HG02763 (cell line): ENCODE measurements at regions not wholly inside any gene's neighbourhood (a gene's known extent, or its start where the extent isn't known, plus 50 kb on each side); places are given as distances from the start of the nearest gene placed in this dataset.
"Not testable (repeated sequence)": the region's sequence is repeated elsewhere in the genome, so short reads cannot be mapped to it uniquely, and the experiment has no call there.

Experiments
- ATAC-seq: cut with Tn5 transposase; IDR thresholded peaks from one replicate; pipeline ENCODE4 v1.9.1; 2021; ENCODE audit warnings: mild to moderate bottlenecking, moderate library complexity; ENCODE audit not compliant: unreplicated experiment

DNA sequence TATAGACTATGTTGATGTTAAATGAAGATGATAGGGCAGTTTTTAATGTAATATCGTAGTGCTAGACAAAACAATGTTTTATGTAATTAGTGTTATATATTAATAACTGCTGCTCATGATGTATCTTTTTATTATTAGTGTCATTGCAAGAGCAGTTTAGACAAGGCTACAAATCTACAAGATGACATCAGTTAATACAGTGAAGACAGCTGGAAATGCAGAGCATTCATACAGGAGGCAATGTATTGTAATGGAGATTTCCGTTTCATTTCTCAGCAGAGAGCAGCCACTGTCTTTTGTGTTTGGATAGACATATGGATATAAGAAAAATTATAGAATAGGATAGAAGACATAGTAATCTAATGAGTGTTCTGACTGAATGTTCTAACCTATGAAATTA is 178.0 kb downstream of the FOXG1 start:
- ATAC-seq, result no peak

DNA sequence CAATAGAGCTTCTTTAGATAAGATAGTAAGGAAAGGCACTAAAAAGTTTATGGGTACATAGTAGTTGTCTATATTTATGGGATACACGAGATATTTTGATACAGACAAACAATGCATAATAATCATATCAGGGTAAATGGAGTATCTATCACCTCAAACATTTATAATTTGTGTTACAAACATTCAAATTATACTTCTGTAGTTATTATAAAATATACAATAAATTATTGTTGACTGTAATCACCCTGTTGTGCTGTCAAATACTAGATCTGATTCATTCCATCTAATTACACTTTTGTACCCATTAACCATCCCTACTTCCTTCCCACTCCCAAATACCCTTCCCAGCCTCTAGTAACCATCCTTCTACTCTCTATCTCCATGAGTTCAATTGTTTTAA is 179.7 kb downstream of the FOXG1 start:
- ATAC-seq, result no peak

DNA sequence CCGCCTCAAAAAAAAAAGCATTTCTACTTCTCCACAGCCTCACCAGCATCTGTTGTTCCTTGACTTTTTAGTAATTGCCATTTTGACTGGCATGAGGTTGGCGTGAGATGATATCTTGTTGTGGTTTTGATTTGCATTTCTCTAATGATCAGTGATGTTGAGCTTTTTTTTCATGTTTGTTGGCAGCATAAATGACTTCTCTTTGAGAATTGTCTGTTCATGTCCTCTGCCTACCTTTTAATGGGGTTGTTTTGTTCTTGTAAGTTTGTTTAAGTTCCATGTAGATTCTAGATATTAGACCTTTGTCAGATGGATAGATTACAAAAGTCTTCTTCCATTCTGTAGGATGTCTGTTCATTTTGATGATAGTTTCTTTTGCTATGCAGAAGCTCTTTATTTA is 182.9 kb downstream of the FOXG1 start:
- no peak for ATAC-seq

DNA sequence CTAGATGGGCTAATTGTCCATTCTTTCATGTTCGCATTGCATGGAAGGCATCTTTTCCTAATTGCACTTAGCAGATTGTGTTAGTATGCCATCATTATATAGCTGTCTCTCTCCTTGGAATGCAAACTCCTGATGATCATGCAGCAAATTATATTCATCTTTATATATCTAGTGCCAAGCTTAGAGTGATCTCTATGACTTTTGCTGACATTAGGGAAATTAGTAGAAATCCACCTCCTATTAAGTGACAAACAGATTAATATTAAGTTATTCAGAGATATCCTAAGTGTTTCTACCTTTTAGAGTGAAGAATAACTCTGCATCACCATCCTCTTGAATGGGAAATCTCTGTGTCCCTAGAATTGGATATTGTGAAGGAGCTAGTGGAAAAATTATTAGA is 185.6 kb downstream of the FOXG1 start:
- ATAC-seq, result no peak

DNA sequence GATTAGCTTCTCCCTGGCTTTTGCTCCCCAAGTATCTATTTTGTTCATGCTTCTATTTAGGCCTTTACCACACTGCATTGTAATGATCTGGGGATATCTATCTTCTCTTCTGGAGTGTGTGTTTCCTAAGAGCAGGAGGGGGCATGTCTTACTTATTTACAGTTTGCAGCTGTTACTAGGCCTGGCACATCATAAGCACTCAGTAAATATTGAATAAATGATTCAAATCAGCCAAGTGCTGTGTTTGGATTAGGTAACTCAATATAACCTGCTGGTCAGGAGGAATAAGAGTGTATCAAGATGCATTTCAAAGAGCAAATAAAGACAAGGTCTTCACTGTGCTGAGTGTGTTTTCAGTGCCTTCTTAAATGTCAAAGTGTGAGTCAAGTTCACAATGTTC is 186.1 kb downstream of the FOXG1 start:
- no peak for ATAC-seq

DNA sequence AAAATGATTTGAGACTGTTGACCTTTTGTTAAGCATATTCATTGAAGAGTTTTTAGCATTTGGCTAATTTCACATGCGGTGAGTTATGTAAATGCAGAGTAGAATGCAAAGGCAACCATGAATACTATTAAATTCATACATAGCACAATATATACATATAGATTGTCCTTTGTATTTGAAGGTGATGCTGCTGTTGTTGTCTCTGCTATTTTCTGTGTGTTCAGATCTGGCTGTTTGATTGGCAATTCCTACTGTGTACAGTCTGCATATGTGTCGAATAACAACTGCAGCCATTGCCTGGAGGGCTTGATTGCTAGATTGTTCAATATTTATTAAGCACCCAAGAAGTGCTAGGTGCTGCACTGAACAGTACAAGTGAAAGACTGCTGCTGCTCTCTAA is 187.4 kb downstream of the FOXG1 start:
- no peak for ATAC-seq

DNA sequence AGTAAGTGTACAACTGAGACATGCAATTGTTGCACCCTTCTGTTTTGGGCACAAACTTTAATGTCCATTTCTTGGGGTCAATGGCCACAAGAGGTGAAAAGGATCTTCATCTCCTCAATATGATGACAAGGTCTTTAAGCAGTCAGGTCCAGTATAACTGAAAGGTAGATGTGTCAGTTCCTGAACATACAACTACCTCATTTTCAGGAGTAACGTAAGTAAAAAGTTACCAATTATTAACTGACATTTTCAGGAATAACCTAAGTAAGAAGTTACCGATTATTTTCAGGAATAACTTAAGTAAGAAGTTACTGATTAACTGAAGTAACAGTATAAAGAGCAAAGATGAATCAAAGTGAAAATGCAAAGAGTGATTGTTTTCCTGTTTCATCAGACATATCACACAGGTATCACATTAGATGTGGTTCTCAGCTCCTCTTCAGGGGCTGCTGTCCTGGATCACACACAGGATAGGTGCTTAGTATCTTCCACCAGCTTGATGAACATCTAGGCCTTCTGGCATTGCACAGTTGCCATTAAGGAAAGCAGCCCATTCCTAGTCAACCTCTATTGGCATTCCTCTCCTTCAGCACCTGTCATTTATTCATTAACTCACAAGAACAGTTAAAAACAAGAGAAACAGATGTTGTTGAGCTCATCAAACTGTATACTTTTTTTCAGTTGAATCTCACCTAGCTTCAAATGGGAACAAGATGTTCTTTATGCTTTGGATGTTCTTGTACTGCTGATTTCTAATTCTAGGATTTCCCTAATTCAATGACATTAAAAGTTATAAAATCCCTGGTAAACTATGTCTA is 200.0 kb downstream of the FOXG1 start:
- peak; percentile 70 for ATAC-seq

DNA sequence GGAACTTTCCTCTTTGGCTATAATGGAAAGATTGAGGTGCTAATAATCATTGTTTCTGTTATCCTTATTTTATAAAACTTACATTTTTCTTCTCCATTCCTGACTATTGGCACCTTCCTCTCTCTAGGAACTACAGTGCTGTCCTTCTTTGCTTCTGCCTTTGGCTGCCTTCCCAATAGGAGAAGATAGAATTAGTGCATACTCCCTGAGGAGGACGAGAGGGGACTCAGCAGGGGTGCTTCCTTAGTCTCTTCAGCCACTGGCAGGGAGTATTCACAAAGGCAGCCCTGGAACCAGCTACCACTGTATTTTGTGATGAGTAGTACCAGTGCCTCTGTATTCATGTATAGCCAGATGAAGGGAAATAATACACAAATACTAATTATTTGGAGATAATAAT is 208.5 kb downstream of the FOXG1 start:
- ATAC-seq, result no peak

DNA sequence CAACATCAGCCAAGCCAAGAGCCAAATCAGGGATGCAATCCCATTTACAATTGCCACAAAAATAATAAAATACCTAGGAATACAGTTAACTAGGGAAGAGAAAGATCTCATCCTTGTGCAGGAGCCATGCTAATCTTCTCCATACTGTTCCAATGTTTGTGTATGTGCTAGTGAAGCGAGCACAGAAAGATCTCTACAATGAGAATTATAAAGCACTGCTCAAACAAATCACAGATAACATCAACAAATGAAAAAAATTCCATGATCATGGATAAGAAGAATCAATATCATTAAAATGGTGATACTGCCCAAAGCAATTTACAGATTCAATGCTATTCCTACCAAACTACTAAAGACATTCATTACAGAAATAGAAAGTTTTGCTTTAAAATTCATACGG is 215.6 kb downstream of the FOXG1 start:
- no peak for ATAC-seq

DNA sequence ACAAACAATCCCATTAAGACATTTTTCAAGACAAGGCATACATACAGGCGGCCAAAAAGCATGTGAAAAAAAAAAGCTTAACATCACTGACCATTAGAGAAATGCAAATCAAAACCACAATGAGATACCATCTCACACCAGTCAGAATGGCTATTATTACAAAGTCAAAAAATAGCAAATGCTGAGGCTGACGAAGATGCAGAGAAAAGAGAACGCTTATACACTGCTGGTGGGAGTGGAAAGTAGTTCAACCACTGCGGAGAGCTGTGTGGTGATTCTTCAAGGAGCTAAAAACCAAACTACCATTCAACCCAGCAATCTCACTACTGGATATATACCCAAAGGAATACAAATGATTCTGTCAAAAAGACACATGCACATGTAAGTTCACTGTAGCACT is 216.7 kb downstream of the FOXG1 start:
- no peak for ATAC-seq

DNA sequence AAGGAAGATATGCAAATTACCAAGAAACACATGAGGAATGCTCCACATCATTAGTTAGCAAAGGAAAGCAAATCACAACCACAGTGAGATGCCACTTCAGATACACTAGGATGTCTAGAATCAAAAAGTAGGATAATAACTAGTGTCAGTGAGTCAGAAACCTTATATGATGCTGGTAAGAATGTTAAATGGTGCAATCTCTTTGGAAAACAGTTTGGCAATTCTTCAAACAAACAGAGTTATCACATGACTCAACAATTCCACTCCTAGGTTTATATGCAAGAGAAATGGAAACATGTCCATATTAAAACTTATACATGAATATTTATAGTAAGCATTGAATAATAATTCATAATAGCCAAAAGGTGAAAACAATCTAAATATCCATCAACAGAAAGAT is 220.9 kb downstream of the FOXG1 start:
- ATAC-seq, result no peak

DNA sequence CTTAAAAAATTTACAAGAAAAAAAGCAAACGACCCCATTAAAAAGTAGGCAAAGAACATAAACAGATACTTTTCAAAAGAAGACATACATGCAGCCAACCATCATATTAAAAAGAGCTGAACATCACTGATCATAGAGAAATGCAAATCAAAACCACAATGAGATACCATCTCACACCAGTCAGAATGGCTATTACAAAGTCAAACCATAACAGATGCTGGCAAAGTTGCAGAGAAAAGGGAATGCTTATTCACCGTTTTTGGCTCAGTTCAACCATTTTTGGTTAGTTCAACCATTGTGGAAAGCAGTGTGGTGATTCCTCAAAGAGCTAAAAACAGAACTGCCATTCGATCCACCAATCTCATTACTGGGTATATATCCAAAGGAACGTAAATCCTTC is 230.6 kb downstream of the FOXG1 start:
- not testable (repeated sequence) for ATAC-seq

DNA sequence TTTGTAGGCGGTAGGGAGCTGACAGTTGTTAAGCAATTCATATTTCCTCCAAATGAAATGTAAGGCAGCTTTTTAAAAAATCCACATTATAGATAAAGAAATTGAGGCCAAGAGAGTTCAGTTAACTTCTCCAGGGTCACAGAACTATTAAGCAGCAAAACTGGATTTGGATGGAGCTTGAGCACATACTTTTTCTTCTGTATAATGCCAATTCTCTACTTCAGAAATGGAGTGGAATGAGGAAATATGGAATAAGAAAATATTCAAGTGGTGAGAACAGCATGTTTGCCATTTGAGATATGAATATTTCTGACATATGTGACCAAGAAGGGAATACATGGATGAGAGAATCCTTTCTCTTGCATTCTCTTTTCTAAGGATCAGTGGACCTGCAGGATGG is 233.1 kb downstream of the FOXG1 start:
- no peak for ATAC-seq

DNA sequence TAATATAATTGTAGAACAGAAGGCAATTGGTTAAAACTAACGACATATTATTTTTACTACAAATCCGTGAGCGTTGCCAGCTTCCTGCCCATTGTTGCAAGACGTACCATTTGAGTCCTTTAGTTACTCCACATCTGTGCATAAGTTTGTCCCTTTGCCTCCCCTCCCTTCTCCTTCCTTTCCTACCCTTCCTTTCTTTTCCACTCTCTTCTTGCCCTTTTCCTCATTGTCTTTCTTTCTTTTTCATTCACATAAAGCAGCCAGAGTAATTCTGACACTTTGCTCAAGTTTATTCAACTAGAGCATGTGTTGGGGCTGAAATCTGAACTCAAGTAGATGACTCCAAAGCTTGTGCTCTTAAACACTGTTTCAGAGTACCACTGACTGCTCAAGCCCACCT is 239.1 kb downstream of the FOXG1 start:
- ATAC-seq, result no peak

DNA sequence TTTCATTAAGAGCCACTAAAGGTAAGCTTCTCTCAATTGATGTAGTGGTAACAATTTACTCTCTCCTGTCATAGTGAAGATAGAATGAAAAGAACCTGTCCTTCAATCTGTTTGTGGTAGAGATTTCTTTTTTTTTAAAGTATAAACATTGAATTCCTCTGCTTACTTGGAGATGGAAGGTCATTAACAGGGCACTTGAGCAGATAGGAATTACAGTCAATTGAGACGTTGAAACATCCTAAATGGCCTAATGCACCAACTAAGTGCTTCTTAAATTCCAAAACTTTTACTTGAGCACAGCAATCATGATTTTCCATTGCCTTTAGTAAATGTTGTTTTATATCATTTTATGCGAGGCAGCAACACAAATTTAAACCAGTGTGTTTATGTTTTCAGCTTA is 241.4 kb downstream of the FOXG1 start:
- no peak for ATAC-seq

DNA sequence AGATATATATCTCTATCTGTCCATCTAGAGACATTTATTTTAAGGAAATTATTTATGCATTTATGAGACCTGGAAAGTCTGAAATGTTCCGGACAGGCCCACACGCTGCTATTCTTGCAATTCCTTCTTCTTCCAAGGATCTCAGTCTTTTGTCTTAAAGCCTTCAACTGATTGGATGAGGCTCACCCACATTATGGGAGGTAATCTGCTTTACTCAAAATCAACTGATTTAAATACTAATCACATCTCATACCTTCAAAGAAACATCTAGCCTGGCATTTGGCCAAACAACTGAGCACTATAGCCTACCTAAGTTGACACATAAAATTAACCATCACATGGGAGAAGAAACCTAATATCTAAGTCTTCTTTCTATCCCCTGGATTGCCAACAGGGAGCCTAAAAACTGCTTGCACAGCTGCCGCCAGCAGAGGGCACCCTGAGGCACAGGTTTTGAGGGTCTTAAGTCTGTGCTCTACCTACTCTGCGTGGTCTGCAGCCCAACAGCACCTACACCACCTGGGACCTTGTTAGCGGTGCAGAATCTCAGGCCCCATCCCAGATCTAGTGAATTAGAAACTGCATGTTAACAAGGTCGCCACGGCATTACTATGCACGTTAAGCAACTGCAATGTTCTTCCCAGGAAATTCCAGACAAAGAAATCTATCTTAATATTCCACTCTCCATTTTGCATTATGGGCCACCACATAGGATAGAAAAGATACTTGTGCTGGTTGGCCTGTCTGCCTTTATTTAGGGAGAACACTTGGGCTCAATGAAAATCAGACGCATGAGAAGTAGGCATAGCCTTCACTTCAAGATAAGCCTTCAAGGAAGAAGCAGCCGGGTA is 249.7 kb downstream of the FOXG1 start:
- ATAC-seq, result no peak

DNA sequence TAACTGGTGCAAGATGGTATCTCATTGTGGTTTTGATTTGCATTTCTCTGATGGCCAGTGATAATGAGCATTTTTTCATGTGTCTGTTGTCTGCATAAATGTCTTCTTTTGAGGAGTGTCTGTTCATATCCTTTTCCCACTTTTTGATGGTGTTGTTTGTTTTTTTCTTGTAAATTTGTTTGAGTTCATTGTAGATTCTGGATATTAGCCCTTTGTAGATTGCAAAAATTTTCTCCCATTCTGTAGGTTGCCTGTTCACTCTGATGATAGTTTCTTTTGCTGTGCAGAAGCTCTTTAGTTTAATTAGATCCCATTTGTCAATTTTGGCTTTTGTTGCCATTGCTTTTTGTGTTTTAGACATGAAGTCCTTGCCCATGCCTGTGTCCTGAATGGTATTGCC is 256.9 kb downstream of the FOXG1 start:
- ATAC-seq, result not testable (repeated sequence)

DNA sequence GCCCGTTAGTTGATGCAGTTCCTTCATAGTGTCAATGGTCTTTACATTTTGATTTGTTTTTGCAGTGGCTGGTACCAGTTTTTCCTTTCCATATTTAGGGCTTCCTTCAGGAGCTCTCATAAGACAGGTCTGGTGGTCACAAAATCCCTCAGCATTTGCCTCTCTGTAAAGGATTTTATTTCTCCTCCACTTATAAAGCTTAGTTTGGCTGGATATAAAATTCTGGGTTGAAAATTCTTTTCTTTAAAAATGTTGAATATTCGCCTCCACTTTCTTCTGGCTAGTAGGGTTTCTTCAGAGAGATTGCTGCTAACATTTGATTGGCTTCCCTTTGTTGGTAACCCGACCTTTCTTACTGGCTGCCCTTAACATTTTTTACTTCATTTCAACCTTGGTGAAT is 260.9 kb downstream of the FOXG1 start:
- ATAC-seq, result not testable (repeated sequence)

DNA sequence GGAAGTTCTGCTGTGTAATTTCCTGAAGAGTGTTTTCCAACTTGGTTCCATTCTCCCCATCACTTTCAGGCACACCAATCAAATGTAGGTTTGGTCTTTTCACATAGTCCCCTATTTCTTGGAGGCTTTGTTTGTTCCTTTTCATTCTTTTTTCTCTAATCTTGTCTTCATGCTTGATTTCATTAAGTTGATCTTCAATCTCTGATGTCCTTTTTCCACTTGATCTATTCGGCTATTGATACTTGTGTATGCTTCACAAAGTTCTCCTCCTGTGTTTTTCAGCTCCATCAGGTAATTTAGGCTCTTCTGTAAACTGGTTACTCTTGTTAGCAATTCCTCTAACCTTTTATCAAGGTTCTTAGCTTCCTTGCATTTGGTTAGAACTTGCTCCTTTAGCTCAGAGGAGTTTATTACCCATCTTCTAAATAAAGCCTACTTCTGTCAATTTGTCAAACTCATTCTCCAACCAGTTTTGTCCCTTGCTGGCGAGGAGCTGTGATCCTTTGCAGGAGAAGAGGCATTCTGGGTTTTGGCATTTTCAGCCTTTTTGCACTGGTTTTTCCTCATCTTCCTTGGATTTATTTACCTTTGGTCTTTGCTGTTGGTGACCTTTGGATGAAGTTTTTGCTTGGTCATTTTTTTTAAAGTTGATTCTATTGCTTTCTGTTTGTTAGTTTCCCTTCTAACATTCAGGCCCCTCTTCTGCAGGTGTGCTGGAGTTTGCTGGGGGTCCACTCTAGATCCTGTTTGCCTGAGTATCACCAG is 261.5 kb downstream of the FOXG1 start:
- ATAC-seq, result not testable (repeated sequence)

DNA sequence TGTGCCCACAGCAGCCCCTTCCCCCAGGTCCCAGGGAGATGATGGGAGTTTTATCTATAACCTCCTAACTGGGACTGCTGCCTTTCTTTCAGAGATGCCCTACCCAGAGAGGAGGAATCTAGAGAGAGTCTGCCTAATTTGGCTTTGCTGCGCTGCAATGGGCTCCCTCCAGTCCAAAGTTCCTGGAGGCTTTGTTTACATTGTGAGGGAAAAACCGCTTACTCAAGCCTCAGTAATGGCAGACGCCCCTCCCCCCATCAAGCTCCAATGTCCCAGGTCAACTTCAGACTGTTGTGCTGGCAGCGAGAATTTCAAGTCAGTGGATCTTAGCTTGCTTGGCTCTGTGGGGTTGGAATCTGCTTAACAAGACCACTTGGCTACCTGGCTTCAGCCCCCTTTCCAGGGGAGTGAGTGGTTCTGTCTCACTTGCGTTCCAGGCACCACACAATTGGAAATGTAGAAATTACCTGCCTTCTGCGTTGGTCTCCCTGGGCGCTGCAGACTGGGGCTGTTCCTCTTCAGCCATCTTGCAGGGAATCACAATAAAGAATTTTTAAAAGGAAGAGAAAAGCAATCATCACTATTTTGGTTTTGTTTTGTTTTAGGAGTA is 262.5 kb downstream of the FOXG1 start:
- no peak for ATAC-seq

DNA sequence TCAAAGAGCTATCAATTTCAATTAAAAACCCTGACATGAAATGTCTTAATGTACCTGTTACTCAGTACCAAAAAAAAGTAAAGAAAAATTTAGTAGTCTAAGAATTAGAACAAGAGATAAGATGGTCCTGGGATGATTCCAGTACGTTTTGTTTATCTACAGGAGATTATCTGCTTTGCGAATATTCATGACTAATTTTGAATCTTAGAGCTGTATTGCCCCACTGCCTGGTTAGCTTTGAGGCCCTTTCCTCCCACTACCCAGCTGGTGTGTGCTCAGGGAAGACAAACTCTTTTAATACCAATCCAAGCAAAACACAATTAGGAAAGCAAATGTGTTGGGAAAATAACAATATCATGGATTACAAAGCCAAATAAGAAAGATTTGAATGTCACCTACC is 263.5 kb downstream of the FOXG1 start:
- ATAC-seq, result no peak
